ENCODE measurements at regions not wholly inside any gene's neighbourhood (a gene's known extent, or its start where the extent isn't known, plus 50 kb on each side); places are given as distances from the start of the nearest gene placed in this dataset.
"Not testable (repeated sequence)": the region's sequence is repeated elsewhere in the genome, so short reads cannot be mapped to it uniquely, and the experiment has no call there.

DNA sequence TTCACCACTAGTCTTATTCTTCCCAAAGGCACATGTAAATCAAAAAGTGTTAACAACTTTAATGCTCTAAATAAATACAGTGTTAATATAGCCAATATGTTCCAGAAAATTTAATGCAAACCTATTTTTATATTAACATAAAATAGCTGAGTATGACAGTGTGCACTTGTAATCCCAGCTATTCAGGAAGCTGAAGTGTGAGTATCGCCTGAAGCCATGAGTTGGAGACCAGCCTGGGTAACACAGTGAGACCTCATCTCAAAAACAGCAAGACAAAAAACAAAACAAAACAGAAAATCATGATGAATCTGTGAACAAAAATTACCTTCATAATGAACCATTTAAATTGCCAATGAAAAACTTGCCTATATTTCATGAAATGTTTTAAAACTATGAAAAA lies 798.9 kb downstream of the SLC6A15 start:
- DNase-seq = no peak

DNA sequence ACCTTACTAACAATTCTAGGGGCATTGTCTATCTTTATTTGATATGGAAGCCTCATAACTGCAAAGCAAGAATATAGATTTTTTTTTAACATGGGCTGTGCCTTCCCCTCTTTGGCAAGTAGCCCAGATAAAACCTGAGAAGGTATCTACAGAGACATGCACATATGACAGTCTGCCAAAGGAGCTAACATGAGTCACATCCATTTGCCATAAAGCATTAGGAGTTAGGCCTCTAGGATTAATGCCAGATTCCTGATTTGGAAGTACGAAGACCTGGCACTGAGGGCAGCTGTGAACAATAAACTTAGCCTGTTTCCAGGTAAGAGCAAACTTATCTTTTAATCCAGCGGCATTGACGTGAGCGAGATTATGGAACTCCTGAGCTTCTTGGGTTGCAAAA lies 808.7 kb downstream of the SLC6A15 start:
- not testable (repeated sequence) for DNase-seq

DNA sequence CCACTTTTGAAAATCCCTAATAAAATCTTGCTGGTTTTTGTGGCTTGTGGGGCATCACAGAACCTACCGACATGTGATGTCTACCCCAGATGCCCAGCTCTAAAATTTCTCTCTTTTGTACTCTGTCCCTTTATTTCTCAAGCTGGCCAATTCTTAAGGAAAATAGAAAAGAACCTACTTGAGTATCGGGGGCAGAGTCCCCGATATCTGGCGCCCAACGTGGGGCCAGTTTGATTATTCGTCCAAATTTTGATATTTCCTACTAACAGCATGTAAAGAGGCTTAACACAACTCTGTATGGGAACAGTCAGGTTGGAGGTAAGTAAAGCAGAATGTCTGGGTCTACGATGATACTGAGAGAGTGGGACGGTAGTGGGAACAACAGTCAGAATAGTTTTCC lies 810.6 kb downstream of the SLC6A15 start:
- not testable (repeated sequence) for DNase-seq

DNA sequence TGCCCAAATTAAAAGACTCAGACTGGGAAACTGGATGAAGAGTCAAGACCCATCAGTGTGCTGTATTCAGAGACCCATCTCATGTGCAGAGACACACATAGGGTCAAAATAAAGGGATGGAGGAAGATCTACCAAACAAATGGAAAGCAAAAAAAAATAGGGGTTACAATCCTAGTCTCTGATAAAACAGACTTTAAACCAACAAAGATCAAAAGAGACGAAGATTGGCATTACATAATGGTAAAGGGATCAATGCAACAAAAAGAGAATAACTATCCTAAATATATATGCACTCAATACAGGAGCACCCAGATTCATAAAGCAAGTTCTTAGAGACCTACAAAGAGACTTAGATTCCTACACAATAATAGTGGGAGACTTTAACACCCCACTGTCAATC lies 813.0 kb downstream of the SLC6A15 start:
- DNase-seq = not testable (repeated sequence)

DNA sequence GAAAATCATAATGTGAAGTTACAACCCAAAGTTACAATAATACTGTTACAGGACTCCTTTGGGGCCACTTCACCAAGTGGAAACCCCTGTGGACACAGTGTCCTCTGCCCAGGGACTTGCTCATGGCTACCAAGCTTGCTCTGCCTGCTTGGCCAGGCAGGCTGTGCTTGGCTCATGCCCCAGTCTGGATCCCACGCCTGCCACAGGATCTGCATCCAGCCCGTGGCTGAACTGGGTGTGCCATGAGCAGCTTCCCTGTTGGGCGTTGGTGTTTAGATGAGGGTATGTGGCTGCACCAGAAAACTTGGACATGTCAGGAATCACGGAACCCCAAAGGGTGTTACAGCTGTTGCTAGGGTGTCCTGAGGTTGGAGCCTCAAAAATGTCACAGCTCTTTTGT lies 820.9 kb downstream of the SLC6A15 start:
- DNase-seq = no peak

DNA sequence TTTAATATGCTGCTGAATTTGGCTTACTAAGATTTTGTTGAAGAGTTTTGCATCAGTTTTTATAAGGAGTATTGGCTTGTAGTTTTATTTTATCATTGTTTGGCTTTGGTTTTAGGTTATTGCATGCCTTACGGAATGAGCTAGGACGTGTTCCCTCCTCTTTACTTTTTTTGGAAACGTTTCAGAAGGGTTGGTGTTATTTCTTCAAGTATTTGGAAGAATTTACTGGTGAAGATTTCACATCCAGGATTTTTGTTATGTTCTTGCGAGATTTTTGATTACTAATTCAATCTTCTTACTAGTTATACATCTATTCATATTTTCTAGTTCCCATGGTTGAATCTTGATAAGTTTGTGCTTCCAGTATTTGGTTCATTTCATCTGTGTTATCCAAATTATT lies 823.2 kb downstream of the SLC6A15 start:
- DNase-seq = no peak

DNA sequence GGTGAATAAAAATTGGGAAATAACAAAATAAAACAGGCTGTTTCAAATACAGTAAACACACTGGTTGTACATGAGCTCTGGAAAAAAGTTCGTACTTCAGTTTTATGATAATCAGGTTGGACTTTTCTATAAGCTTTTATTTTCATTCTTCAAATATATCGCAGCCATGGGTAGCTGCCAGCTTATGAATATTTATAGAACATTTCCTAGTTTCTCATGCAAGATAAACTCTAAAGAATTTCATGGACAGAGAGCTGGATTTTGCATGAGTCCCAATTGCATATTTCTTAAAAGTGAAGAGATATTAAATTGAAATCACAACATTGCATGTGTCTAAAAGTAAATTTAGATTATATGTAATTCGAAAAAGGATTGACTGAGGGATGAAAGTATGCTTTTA lies 827.6 kb downstream of the SLC6A15 start:
- DNase-seq = no peak

DNA sequence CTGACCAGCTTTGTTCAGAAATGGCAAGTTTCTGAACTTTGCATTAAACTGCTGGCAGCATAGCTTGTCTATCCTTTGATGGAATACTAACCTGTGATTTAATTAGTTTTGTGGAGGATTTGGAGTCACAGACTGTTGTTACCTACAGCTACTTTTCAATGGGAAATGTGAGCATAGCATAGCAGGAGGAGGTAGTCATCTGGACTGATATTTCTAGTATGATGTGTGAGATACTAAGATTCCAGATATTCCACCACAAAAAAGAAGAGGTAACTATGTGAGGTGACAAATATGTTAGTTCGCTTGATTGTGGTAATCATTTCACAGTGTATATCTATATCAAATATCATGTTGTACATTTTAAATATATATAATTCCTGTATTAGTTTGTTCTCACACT lies 833.0 kb downstream of the SLC6A15 start:
- DNase-seq = no peak

DNA sequence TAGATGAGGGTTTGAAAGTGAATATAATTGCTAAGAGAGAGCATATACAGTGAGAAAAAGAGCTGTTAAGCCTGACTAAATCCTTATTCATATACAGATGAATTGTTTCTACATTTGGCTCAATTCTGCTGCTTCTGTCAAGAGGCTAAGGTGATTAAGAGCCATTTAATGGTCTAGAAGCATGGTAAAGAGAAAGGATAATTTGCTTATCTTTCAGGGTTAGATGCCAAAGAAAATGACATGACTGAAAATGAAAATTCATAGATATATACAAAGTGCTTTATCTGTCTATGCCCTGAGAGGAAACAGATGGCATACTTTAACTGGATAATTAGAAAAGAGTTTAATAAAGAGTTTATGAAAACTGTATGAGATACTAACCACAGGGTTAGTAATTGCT lies 834.9 kb downstream of the SLC6A15 start:
- no peak for DNase-seq

DNA sequence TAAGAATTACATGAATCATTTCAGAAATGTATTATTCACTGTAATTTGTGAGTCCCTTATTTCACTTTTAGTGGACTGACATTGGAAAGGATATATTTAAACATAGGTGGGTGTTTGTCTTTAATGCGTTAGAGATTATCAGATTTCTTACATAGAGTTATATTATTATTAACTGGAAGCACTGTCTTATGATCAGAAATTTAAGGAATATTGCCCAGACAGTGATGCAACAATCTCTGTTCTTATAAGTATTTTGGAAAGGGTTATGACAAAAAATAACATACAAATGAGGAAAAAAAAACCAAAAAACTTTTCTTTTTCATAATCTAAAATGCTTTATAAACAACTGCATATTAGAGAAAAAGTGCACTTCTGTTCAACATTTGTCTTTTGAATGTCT lies 836.6 kb downstream of the SLC6A15 start:
- DNase-seq = no peak

DNA sequence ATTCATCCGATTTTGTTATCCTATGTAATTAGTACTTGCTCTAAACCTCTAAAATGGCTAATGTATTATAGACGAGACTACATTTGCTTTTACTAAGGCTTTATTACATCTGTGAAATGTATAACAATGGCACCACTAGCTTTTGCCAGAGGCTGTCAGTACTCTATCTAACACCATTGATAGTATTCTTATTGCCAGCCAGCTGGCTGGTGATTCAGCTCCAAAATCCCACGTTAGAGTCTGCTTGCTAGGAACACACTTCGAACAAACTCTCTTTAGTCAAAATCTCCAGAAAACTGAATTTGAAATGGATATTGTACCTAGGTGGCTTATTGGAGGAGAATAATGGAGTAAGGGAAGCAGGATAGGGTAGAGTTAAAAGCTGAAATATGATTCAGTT lies 839.2 kb downstream of the SLC6A15 start:
- no peak for DNase-seq

DNA sequence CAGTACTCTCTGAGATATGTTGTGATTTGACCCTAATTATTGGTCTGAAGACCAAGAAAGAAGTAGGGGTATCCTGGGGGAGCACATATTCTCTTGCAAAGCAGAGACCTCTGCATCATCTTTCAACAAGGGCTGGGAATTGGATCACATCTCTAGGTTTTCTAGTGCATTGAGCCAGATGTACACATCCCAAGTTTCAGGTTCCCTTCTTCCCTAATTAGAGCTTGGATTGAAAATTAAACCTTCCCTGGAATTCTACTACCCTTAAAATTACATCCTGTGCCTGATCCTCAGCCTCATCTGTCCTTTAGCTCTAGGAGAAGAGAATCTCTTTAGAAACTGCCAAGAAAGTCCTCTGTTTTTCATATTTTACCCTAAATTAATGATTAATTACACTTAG lies 839.6 kb downstream of the SLC6A15 start:
- DNase-seq = no peak

DNA sequence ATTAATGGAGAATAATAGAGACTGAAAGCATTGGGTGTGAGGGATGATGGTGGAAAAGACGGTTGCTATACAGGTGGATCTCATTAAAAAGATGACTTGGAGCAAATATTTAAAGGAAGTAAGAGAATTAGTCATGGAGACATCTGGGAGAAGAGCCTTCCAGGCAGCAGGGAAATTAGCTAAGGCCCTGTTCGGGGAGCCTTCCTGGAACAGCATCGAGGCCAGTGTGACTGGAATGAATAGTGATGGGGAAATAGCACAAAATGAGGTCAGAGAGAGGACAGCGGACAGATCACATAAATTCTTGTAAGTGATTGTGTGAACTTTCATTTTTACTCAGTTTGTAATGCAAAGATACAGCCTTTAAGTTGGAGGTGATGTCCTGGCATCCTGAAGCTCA lies 842.3 kb downstream of the SLC6A15 start:
- DNase-seq = no peak

DNA sequence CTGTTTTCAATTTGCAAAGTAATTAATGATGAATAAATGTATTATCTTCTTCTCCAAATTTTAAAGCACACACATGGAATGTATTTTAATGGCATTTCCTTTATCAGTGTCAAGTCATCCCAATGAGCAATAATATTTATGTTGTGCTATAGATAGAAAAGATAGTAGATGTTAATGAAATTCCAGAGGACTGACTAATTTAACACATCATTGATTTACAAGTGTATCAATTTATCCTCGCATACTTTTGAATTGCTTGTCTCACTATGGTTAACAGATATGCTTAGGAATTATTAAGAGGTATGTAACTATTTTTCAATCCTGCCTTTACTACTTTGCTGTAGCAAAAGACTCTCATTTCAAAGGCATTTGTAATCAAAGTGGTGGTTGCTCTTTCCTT lies 842.9 kb downstream of the SLC6A15 start:
- DNase-seq = no peak

DNA sequence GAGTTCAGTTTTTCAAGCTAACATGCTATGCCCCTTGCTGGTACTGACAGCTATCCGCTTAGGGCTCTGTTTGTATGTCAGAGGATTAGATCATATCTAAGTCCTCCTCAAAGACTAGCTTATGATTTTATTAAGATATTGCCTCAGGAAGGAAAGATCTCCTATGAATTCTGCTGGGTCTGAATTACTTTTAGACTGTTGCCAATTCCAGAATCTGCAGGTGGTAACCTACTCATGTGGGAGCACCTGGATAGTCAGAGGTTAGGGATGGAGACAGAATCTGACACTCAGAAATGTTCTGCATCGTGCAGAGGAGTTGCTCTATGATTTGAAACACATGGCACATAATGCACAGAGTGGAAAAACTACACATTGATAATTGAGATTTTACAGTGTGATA lies 843.4 kb downstream of the SLC6A15 start:
- DNase-seq = no peak

DNA sequence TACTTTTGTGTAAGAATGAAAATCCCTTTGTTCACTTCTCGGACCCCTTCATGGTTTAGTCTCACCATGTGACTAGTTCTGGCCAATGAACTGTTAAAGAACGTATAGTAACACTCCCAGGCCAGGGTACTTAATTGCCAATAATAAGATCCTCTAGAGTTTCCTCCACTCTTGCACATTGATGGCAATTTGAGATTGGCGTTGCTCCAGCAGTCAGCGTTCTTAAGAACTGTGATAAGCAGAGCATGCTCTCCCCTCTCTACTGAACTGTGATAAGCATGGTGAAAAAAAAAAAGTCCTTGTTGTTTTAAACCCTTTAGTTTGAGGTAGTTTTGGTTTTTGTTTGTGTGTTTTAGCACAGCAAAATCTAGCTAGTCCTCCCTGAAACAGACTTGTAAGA lies 854.5 kb downstream of the SLC6A15 start:
- no peak for DNase-seq

DNA sequence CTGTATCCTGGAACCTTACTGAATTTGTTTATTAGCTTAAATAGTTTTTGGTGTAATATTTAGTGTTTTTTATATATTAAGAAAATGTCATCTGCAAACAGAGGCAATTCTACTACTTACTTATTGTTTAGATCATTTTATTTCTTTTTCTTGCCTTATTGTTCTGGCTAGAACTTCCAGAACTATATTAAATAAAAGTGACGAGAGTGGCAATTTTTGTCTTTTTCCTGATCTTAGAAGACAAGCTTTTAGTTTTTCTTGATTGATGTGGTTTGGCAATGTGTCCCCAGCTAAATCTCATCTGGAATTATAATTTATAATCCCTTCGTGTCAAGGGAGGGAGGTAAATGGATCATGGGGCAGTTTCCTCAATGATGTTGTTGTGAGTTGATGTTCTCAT lies 857.8 kb downstream of the SLC6A15 start:
- no peak for DNase-seq

DNA sequence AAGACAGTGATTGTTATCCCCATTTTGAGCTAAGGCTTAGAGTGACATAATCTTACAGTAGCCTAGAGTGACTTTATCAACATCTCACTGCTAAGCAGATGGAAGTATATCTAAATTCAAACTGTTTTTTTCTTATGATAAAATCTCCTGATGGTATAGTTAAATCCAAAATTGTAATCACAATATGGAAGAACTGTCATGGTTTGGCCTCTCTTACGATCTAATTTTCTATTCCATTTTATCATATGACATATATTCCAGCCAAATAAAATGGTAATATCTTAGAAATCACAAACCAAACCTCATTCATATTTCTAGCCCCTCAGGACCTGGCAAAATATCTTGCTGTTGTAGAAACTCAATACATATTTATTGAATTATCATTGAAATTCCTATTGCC lies 864.7 kb downstream of the SLC6A15 start:
- no peak for DNase-seq

DNA sequence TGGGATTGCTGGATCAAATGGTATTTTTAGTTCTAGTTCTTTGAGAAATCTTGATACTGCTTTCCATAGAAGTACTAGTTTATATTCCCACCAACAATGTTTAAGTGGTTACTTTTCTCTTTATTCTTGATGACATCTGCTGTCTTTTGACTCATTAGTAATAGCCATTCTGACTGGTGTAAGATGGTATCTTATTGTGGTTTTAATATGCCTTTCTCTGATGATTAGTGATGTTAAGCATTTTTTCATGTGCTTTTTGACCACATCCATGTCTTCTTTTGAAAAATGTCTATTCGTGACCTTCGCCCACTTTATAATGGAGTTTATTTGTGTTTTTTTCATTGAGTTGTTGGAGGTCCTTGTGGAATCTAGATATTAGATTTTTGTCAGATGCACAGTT lies 865.7 kb downstream of the SLC6A15 start:
- no peak for DNase-seq

DNA sequence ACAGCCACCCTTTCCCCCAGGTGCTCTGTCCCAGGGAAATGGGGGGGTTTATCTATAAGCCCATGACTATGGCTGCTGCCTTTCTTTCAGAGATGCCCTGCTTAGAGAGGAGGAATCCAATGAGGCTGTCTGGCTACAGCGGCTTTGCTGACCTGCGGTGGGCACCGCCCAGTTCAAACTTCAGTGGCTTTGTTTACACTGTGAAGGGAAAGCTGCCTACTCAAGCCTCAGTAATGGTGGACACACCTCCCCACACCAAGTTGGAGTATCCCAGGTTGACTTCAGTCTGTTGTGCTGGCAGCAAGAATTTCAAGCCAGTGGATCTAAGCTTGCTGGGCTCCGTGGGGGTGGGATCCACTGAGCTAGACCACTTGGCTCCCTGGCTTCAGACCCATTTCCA lies 869.2 kb downstream of the SLC6A15 start:
- no peak for DNase-seq

DNA sequence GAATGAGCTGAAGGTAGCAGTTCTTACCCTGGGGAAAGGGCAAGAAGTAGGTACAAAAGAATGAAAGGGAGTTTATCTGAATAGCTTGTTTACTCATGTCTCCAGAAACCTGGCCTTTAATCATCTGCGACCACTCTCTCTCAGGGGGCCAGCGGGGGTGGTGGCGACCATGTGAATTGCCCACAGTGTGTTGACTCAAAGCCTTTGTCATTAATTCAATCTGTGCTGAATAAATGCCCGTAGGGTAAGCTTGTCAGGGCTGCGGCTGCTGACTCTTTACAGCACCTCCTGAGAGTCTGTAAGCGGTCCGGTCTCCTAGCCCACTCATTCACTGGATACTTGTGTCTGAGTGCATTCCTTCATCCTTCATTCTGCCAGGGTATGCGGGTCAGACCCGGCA lies 874.4 kb downstream of the SLC6A15 start:
- no peak for DNase-seq

DNA sequence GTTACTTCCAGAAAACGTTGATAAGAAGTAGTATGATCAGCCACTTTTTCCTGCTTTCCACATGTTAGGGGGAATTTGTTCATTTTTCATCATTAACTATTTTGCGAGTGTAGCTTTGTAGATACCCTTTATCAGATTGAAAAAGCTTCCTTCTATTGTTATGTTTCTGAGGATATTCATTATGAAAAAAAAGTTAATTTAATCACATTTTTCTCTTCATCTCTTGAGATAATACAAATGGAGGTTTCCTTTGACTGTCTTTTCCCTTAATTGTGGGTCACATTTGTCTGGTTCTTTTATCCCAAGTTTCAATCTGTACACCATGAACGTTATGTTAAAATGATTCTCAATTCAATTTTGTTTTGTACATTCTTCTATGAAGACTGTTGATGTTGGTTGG lies 875.7 kb downstream of the SLC6A15 start:
- DNase-seq = no peak

DNA sequence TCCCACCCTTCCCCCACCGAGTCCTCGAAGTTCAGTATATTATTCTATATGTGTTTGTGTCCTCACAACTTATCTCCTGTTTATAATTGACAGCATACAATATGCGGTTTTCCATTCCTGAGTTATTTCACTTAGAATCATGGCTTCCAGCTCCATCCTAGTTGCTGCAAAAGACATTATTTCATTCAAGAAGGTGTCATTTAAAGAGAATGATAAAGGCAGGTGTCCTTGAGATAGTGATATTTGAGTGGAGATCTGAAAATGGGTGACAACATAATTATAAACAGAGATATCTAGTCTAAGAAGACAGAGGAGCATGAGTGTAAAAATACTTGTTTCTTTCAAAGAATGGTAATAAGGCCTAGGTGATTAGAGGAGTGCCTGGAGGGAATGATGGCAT lies 876.8 kb downstream of the SLC6A15 start:
- DNase-seq = no peak

DNA sequence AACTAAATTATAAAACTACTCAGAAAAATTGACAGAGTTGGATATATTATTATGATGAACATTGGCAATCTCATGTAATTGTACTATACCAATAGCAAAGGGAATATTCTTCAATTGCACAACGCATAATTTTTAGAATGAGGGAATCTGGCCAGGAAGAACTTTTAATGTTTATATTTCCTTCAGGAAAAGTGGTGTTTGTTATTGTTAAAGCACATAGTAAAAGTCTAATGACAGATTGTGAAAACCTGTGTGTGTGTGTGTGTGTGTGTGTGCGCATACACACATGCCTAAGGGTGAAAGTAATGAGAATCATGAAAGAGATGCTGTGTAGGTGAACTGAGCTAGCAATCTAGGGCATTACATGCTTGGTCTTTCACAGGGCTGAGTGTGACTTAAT lies 877.7 kb downstream of the SLC6A15 start:
- no peak for DNase-seq

DNA sequence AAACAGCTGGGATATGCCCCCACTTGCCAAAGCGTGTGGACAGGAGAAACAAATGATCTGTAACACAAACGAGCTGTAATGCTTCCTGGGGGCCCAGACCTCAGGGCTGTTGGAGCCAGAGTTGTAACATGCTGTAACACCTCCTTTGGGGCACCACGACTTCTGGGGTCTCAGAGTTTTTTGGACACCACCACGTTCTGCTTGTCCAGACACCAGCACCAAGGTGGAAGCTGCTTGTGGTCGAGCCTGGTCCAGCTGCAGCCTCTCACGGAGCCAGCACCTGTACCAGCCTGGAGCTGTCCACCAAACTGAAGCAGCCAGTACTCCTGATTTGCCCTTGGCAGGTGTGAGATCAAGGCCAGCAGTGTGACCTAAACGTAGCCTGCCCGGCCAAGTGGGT lies 879.4 kb downstream of the SLC6A15 start:
- no peak for DNase-seq

DNA sequence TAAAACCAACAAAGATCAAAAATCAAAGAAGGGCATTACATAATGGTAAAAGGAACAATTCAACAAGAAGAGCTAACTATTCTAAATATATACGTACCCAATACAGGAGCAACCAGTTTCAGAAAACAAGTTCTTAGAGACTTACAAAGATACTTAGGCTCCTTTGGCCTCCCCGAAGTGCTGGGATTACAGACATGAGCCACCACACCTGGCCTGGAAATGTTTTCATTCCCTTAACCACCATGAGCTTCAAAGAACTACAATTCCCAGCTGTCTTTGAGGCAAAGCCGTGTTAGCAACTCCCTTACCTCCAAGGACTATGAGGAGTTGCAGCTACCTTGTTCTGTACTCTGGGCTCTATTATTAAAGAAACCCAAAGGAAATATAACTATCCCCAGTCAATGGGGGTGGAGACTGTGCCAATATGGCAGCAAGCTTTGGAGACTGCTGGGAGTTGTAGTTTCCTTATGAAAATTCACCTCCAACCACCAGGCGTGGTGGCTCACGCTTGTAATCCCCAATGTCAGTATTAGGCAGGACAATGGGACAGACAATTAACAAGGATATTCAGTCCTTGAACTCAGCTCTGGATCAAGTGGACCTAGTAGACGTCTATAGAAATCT lies 893.9 kb downstream of the SLC6A15 start:
- DNase-seq = not testable (repeated sequence)
